H9 (cell line): ENCODE measurements at regions not wholly inside any gene's neighbourhood (a gene's known extent, or its start where the extent isn't known, plus 50 kb on each side); places are given as distances from the start of the nearest gene placed in this dataset.

Experiments used
- DNase-seq: peaks from one replicate; pipeline ENCODE4 v3.0.0-alpha.2; 2017
- H2AFZ ChIP-seq: one replicate; pipeline ENCODE4 v1.6.1; 2013; ENCODE audit warnings: mild to moderate bottlenecking, low read length, control low read depth, moderate library complexity
- H2AK5ac ChIP-seq: 2 replicates; pipeline ENCODE4 v1.6.1; 2013; ENCODE audit warnings: low read length, control low read depth, mixed read lengths; ENCODE audit not compliant: insufficient read length
- H2BK120ac ChIP-seq: one replicate; pipeline ENCODE4 v1.6.1; 2013; ENCODE audit warnings: low read depth, mild to moderate bottlenecking, low read length, control low read depth, inconsistent platforms; ENCODE audit not compliant: poor library complexity, severe bottlenecking
- H2BK12ac ChIP-seq: 2 replicates; pipeline ENCODE4 v1.6.1; 2013; ENCODE audit warnings: low read length, control low read depth, mixed read lengths, low read depth; ENCODE audit not compliant: insufficient read length
- H2BK15ac ChIP-seq: 2 replicates; pipeline ENCODE4 v1.6.1; 2013; ENCODE audit warnings: low read depth, low read length, control low read depth
- H2BK20ac ChIP-seq: one replicate; pipeline ENCODE4 v1.6.1; 2013; ENCODE audit warnings: low read depth, mild to moderate bottlenecking, low read length, control low read depth, inconsistent platforms; ENCODE audit not compliant: poor library complexity, severe bottlenecking
- H2BK5ac ChIP-seq: 2 replicates; pipeline ENCODE4 v1.6.1; 2013; ENCODE audit warnings: low read length, control low read depth, mixed read lengths; ENCODE audit not compliant: insufficient read length
- H3K14ac ChIP-seq: 2 replicates; pipeline ENCODE4 v1.6.1; 2013; ENCODE audit warnings: low read length, control low read depth; ENCODE audit not compliant: insufficient read depth
- H3K18ac ChIP-seq: 2 replicates; pipeline ENCODE4 v1.6.1; 2013; ENCODE audit warnings: low read depth, mild to moderate bottlenecking, mixed read lengths, low read length, control low read depth; ENCODE audit not compliant: insufficient read length
- H3K23ac ChIP-seq: 2 replicates; pipeline ENCODE4 v1.6.1; 2013; ENCODE audit warnings: low read length, control low read depth, mixed read lengths, low read depth; ENCODE audit not compliant: insufficient read length
- H3K23me2 ChIP-seq: 2 replicates; pipeline ENCODE4 v1.6.1; 2013; ENCODE audit warnings: low read depth, mild to moderate bottlenecking, mixed read lengths, low read length, control low read depth; ENCODE audit not compliant: insufficient read length, poor library complexity, severe bottlenecking
- H3K27ac ChIP-seq: 2 replicates; pipeline ENCODE4 v1.5.1; 2013; ENCODE audit warnings: low read length, control low read depth, mixed read lengths, low read depth; ENCODE audit not compliant: insufficient read length
- H3K27me3 ChIP-seq: 2 replicates; pipeline ENCODE4 v1.6.1; 2013; ENCODE audit warnings: low read length, control low read depth, inconsistent platforms; ENCODE audit not compliant: insufficient read depth
- H3K4ac ChIP-seq: 2 replicates; pipeline ENCODE4 v1.6.1; 2013; ENCODE audit warnings: low read depth, mild to moderate bottlenecking, control low read depth, inconsistent platforms, low read length, moderate library complexity
- H3K4me1 ChIP-seq: 2 replicates; pipeline ENCODE4 v1.6.1; 2013; ENCODE audit warnings: low read length, control low read depth, inconsistent platforms; ENCODE audit not compliant: insufficient read depth
- H3K4me2 ChIP-seq: 2 replicates; pipeline ENCODE4 v1.6.1; 2013; ENCODE audit warnings: low read length, control low read depth, mixed read lengths; ENCODE audit not compliant: insufficient read length, insufficient read depth
- H3K56ac ChIP-seq: 2 replicates; pipeline ENCODE4 v1.6.1; 2013; ENCODE audit warnings: low read depth, mild to moderate bottlenecking, mixed read lengths, low read length, control low read depth; ENCODE audit not compliant: insufficient read length
- H3K79me1 ChIP-seq: 2 replicates; pipeline ENCODE4 v1.6.1; 2013; ENCODE audit warnings: low read depth, mild to moderate bottlenecking, moderate library complexity, low read length, control low read depth, inconsistent platforms; ENCODE audit not compliant: insufficient read depth, poor library complexity, severe bottlenecking
- H3K79me2 ChIP-seq: 2 replicates; pipeline ENCODE4 v1.6.1; 2013; ENCODE audit warnings: low read length, control low read depth, inconsistent platforms; ENCODE audit not compliant: insufficient read depth
- H3K9ac ChIP-seq: 2 replicates; pipeline ENCODE4 v1.6.1; 2013; ENCODE audit warnings: low read length, control low read depth, mixed read lengths; ENCODE audit not compliant: insufficient read length; ENCODE audit errors: extremely low read depth
- H3K9me3 ChIP-seq: one replicate; pipeline ENCODE4 v1.6.1; 2013; ENCODE audit warnings: low read depth, low read length, inconsistent platforms; ENCODE audit not compliant: control insufficient read depth
- H3T11ph ChIP-seq: one replicate; pipeline ENCODE4 v1.6.1; 2013; ENCODE audit warnings: mild to moderate bottlenecking, low read length, control low read depth, inconsistent platforms
- H4K20me1 ChIP-seq: one replicate; pipeline ENCODE4 v1.6.1; 2013; ENCODE audit not compliant: control insufficient read depth, insufficient read length, insufficient read depth
- H4K5ac ChIP-seq: 2 replicates; pipeline ENCODE4 v1.6.1; 2013; ENCODE audit warnings: low read depth, mild to moderate bottlenecking, mixed read lengths, low read length, control low read depth; ENCODE audit not compliant: insufficient read length
- H4K8ac ChIP-seq: replicated peaks from 2 replicates; pipeline ENCODE4 v1.6.1; 2013; ENCODE audit warnings: low read length, control low read depth, mixed read lengths, low read depth; ENCODE audit not compliant: insufficient read length
- H4K91ac ChIP-seq: 2 replicates; pipeline ENCODE4 v1.6.1; 2013; ENCODE audit warnings: low read depth, mild to moderate bottlenecking, moderate library complexity, mixed read lengths, low read length, control low read depth; ENCODE audit not compliant: insufficient read length
- H3K27ac Mint-ChIP-seq, 3 experiments: 2 replicates in 2 of 3; 3 replicates in 1 of 3; pipeline ENCODE4 v1.8.0; 2020 to 2021; ENCODE audit warnings: mixed read lengths in 3 of 3, mild to moderate bottlenecking in 1 of 3, moderate library complexity in 1 of 3
- H3K27me3 Mint-ChIP-seq: 2 replicates; pipeline ENCODE4 v1.8.0; 2021; ENCODE audit warnings: low read depth, mild to moderate bottlenecking, moderate library complexity, mixed read lengths
- H3K36me3 Mint-ChIP-seq, 3 experiments: 2 replicates in 2 of 3; 3 replicates in 1 of 3; pipeline ENCODE4 v1.8.0; 2020 to 2021; ENCODE audit warnings: low read depth in 3 of 3, mixed read lengths in 3 of 3; ENCODE audit not compliant: insufficient read depth in 1 of 3
- H3K4me1 Mint-ChIP-seq, 2 experiments: 2 replicates each; pipeline ENCODE4 v1.8.0; 2020; ENCODE audit warnings: mixed read lengths in 2 of 2
- H3K4me3 Mint-ChIP-seq, 2 experiments: 2 replicates in 1 of 2; 3 replicates in 1 of 2; pipeline ENCODE4 v1.8.0; 2020 to 2021; ENCODE audit warnings: mild to moderate bottlenecking in 2 of 2, mixed read lengths in 2 of 2, moderate library complexity in 1 of 2
- H3K9me3 Mint-ChIP-seq, 2 experiments: 2 replicates in 1 of 2; 3 replicates in 1 of 2; pipeline ENCODE4 v1.8.0; 2020; ENCODE audit warnings: mild to moderate bottlenecking in 2 of 2, mixed read lengths in 2 of 2, moderate library complexity in 1 of 2
- CTCF ChIP-seq: fragments of 200-600 bp; sonication (generic); conservative IDR thresholded peaks from 3 replicates; pipeline ENCODE4 v1.8.0; 2021; ENCODE audit warnings: antibody characterized with exemption, mild to moderate bottlenecking
- WGBS: extraction: QIAGEN DNeasy Blood & Tissue Kit; methylation state at CpG from one replicate; pipeline ENCODE4 v1.1.7; 2013; ENCODE audit warnings: missing lambda C conversion rate, low lambda C conversion rate, mixed read lengths; ENCODE audit not compliant: insufficient read length; ENCODE audit errors: extremely low coverage; 5-methylcytosine and 5-hydroxymethylcytosine counted together

- Mint-ChIP-seq H3K4me1 (peaks cover 11 to 16% of the 10 kb centered on the region in 2 experiments), H3K27me3 (peaks cover 4% of the 10 kb centered on the region), H3K27ac (no peak overlapping the region), H3K9me3 (peaks cover 11 to 13% of the 10 kb centered on the region in 2 experiments), H3K36me3 (peaks cover 5 to 14% (median 7%) of the 10 kb centered on the region in 3 experiments), H3K4me3 (no peak overlapping the region)
- Histone ChIP-seq H3K4me2 (no peak overlapping the region), H2AFZ (no peak overlapping the region), H2BK120ac (no peak overlapping the region), H3K27me3 (no peaks in the 10 kb centered on the region), H2BK20ac (no peak overlapping the region), H2BK15ac (no peak overlapping the region), H2AK5ac (no peak overlapping the region), H4K91ac (no peak overlapping the region), H3T11ph (no peak overlapping the region), H3K4me1 (no peaks in the 10 kb centered on the region; the same call in 1 of the 2 replicates), H3K4ac (no peak overlapping the region), H3K27ac (no peak overlapping the region), H3K23me2 (no peaks in the 10 kb centered on the region), H3K9ac (no peak overlapping the region), H2BK12ac (no peak overlapping the region), H4K5ac (no peak overlapping the region), H3K79me2 (no peaks in the 10 kb centered on the region), H3K14ac (no peak overlapping the region), H4K8ac (no peak overlapping the region), H2BK5ac (no peak overlapping the region), H3K79me1 (no peaks in the 10 kb centered on the region), H4K20me1 (no peaks in the 10 kb centered on the region), H3K56ac (no peak overlapping the region), H3K23ac (no peak overlapping the region), H3K18ac (no peak overlapping the region), H3K9me3 (no peaks in the 10 kb centered on the region)
- no CpG with 5 or more reads among the region's 4 CpGs for WGBS
- peak; percentile 3 for DNase-seq
- TF ChIP-seq CTCF, result no peak
Observed at GRCh38 chr2:128414946-128415778, 96.5 kb upstream of the HS6ST1 start.
